ENCODE measurements at regions not wholly inside any gene's neighbourhood (a gene's known extent, or its start where the extent isn't known, plus 50 kb on each side); places are given as distances from the start of the nearest gene placed in this dataset.

- H3K4me3 ChIP-seq (ENCODE audit: low read depth in 1 of 3, low read length in 3 of 3): no peak overlapping the region
- H3K27ac ChIP-seq (ENCODE audit: low read depth in 1 of 2, low read length in 2 of 2): no peak overlapping the region
- no peaks in the 10 kb centered on the region for H3K27me3 ChIP-seq (ENCODE audit: control insufficient read depth in 4 of 4, insufficient read depth in 4 of 4, low read length in 3 of 4)
- no peak for TF ChIP-seq GABPA (IDR thresholded peaks at IDR 0.05 in 1 of 2, conservative IDR thresholded peaks at IDR 0.05 in 1 of 2)
- TF ChIP-seq MAX (IDR thresholded peaks at IDR 0.05): no peak
- TF ChIP-seq YY1 (IDR thresholded peaks at IDR 0.05): no peak
- no peak for TF ChIP-seq JUND (IDR thresholded peaks at IDR 0.05)
- no peak for TF ChIP-seq SP1 (IDR thresholded peaks at IDR 0.05)
- no peak for TF ChIP-seq RXRA (IDR thresholded peaks at IDR 0.05)
- TF ChIP-seq FOXA2 (IDR thresholded peaks at IDR 0.05): no peak
- TF ChIP-seq CTCF (IDR thresholded peaks at IDR 0.05; ENCODE audit: low read depth, low read length, missing input control): no peak
- no peak for TF ChIP-seq TAF1 (conservative IDR thresholded peaks at IDR 0.05)
- TF ChIP-seq HNF4A (conservative IDR thresholded peaks at IDR 0.05): no peak
- TF ChIP-seq ATF3 (IDR thresholded peaks at IDR 0.05): no peak
- no peaks in the 10 kb centered on the region for H3K9me3 ChIP-seq (ENCODE audit: control insufficient read depth in 4 of 4, low read length in 3 of 4)
- no peak overlapping the region for H3K9ac ChIP-seq (ENCODE audit: low read depth in 1 of 2, low read length in 2 of 2)
- DNase-seq (ENCODE audit: low spot score): no peak
- 94% methylated on average over 7 of the region's 7 CpGs for WGBS
- H3K36me3 ChIP-seq (ENCODE audit: control insufficient read depth in 4 of 4, insufficient read depth in 3 of 4, low read depth in 1 of 4, low read length in 3 of 4): no peaks in the 10 kb centered on the region
- no peaks in the 10 kb centered on the region for H3K4me1 ChIP-seq (ENCODE audit: control insufficient read depth in 4 of 4, insufficient read depth in 4 of 4, low read length in 3 of 4)
Observed at GRCh38 chr10:28959850-28960501, 282.7 kb downstream of the BAMBI start.

- no peak overlapping the region for H3K9ac ChIP-seq (ENCODE audit: low read depth in 1 of 2, low read length in 2 of 2)
- WGBS: 88% methylated on average over 4 of the region's 4 CpGs
- no peaks in the 10 kb centered on the region for H3K4me1 ChIP-seq (ENCODE audit: control insufficient read depth in 4 of 4, insufficient read depth in 4 of 4, low read length in 3 of 4)
- no peak overlapping the region for H3K4me3 ChIP-seq (ENCODE audit: low read depth in 1 of 3, low read length in 3 of 3)
- H3K27me3 ChIP-seq (ENCODE audit: control insufficient read depth in 4 of 4, insufficient read depth in 4 of 4, low read length in 3 of 4): no peaks in the 10 kb centered on the region
- no peak overlapping the region for H3K27ac ChIP-seq (ENCODE audit: low read depth in 1 of 2, low read length in 2 of 2)
- H3K9me3 ChIP-seq (ENCODE audit: control insufficient read depth in 4 of 4, low read length in 3 of 4): no peaks in the 10 kb centered on the region
- TF ChIP-seq EGR1 (IDR thresholded peaks at IDR 0.05; ENCODE audit: low read depth in 2 of 2) (no peak), REST (IDR thresholded peaks at IDR 0.05) (no peak), ATF3 (IDR thresholded peaks at IDR 0.05) (no peak), RAD21 (IDR thresholded peaks at IDR 0.05) (no peak), YY1 (IDR thresholded peaks at IDR 0.05) (no peak), FOXA1 (IDR thresholded peaks at IDR 0.05) (no peak), GABPA (IDR thresholded peaks at IDR 0.05 in 1 of 2, conservative IDR thresholded peaks at IDR 0.05 in 1 of 2) (no peak), NR2F2 (IDR thresholded peaks at IDR 0.05) (no peak)
- no peak for DNase-seq (ENCODE audit: low spot score)
- no peaks in the 10 kb centered on the region for H3K36me3 ChIP-seq (ENCODE audit: control insufficient read depth in 4 of 4, insufficient read depth in 3 of 4, low read depth in 1 of 4, low read length in 3 of 4)
Observed at GRCh38 chr10:28962768-28963167, 285.4 kb downstream of the BAMBI start.
